B cell (primary cell): ENCODE measurements at regions not wholly inside any gene's neighbourhood (a gene's known extent, or its start where the extent isn't known, plus 50 kb on each side); places are given as distances from the start of the nearest gene placed in this dataset.

Experiments
- EZH2 ChIP-seq: IDR thresholded peaks from 2 replicates; pipeline ENCODE4 v1.6.1; 2012; ENCODE audit warnings: borderline replicate concordance, low read depth, mild to moderate bottlenecking, moderate library complexity, low read length; ENCODE audit not compliant: insufficient read depth, poor library complexity, severe bottlenecking
- TF ChIP-seq, protein P1 (sequence below): fragments of 200-600 bp; IDR thresholded peaks from one replicate; pipeline ENCODE4 v1.8.0; 2022; ENCODE audit warnings: antibody characterized with exemption, mild to moderate bottlenecking

DNA sequence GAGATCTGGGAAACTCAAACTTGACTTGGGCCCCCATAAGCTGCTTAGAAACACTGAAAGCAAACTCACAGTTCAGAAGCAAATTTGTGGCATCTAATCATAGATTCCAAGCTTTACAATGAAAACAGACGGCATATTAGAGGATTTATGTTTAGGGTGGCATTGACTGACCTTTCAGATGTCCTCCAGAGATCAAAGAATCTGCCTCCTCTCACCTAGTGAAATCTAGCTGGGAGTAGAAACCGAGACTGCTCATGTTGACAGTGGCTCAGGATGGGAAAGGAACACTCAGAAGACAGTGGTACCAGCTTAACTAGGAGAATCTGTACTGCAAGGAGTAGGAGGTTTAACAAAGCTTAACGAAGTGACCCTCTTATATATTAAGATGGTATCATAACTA, 345.0 kb downstream of the GXYLT1 start:
- TF ChIP-seq, protein P1, sequence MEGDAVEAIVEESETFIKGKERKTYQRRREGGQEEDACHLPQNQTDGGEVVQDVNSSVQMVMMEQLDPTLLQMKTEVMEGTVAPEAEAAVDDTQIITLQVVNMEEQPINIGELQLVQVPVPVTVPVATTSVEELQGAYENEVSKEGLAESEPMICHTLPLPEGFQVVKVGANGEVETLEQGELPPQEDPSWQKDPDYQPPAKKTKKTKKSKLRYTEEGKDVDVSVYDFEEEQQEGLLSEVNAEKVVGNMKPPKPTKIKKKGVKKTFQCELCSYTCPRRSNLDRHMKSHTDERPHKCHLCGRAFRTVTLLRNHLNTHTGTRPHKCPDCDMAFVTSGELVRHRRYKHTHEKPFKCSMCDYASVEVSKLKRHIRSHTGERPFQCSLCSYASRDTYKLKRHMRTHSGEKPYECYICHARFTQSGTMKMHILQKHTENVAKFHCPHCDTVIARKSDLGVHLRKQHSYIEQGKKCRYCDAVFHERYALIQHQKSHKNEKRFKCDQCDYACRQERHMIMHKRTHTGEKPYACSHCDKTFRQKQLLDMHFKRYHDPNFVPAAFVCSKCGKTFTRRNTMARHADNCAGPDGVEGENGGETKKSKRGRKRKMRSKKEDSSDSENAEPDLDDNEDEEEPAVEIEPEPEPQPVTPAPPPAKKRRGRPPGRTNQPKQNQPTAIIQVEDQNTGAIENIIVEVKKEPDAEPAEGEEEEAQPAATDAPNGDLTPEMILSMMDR = no peak
- TF ChIP-seq EZH2 = no peak
